Right lobe of liver (tissue), 6 donors: ENCODE measurements at regions not wholly inside any gene's neighbourhood (a gene's known extent, or its start where the extent isn't known, plus 50 kb on each side); places are given as distances from the start of the nearest gene placed in this dataset.

Experiments
- ATAC-seq, 4 donors: fragments of 200-7000 bp; cut with Tn5 transposase; one replicate each; pipeline ENCODE4 v1.9.1; 2020; ENCODE audit warnings: mild to moderate bottlenecking in 4 of 4, moderate library complexity in 4 of 4
- DNase-seq, 3 donors: peaks; one replicate each; pipeline ENCODE4 v3.0.0-alpha.2; 2020
- H3K27ac ChIP-seq, 3 donors: fragments of 200-600 bp; one replicate each; pipeline ENCODE4 v1.8.0; 2022
- H3K27me3 ChIP-seq, 2 donors: fragments of 200-600 bp; one replicate each; pipeline ENCODE4 v1.8.0; 2022
- H3K36me3 ChIP-seq, 4 donors: fragments of 200-600 bp; sonication (generic) in 1 of 4; one replicate each; pipeline versions ENCODE4 v1.5.1 to v1.8.0; 2017 to 2022; ENCODE audit warnings: control low read depth in 1 of 4
- H3K4me1 ChIP-seq, 4 donors: fragments of 200-600 bp; sonication (generic) in 1 of 4; one replicate each; pipeline versions ENCODE4 v1.5.1 to v1.8.0; 2017 to 2022; ENCODE audit warnings: control low read depth in 1 of 4
- H3K4me3 ChIP-seq, 3 donors: fragments of 200-600 bp; one replicate each; pipeline ENCODE4 v1.8.0; 2022
- H3K9me3 ChIP-seq, 4 donors: fragments of 200-600 bp; sonication (generic) in 1 of 4; one replicate each; pipeline versions ENCODE4 v1.5.1 to v1.8.0; 2017 to 2022; ENCODE audit warnings: control low read depth in 1 of 4
- CTCF ChIP-seq, 4 donors: fragments of 200-600 bp in 3 of 4; fragments of 450-650 bp in 1 of 4; IDR thresholded peaks; one replicate each; pipeline versions ENCODE4 v1.5.1 to v1.8.0; 2016 to 2022; ENCODE audit warnings: antibody characterized with exemption in 4 of 4, mild to moderate bottlenecking in 2 of 4
- POLR2A ChIP-seq: fragments of 450-650 bp; IDR thresholded peaks from one replicate; pipeline ENCODE4 v1.6.1; 2017; ENCODE audit warnings: antibody characterized with exemption, mild to moderate bottlenecking
- WGBS: methylation state at CpG from one replicate; pipeline ENCODE4 v1.1.6; 2018; ENCODE audit warnings: low coverage, low lambda C conversion rate; ENCODE audit not compliant: insufficient coverage; ENCODE audit errors: missing lambda C conversion rate; 5-methylcytosine and 5-hydroxymethylcytosine counted together
- intact Hi-C, 2 donors: fragments of 100-400 bp; cut with DNase I; formaldehyde crosslinking; loops; one replicate each; pipeline versions ENCODE4 v1.11.2 to v1.14.1; 2022
- donor health status: DM: no; HTN: yes; CAD: no.
- donor health status: DM: no; HTN: no; CAD: no.
- donor health status: DM: no; HTN: no; CAD: no.
- donor health status: DM: no; HTN: yes; CAD: no.
- donor health status: DM: no; HTN: yes; CAD: no.

- Histone ChIP-seq H3K4me3 (no peak overlapping the region), H3K36me3 (no peaks in the 10 kb centered on the region), H3K4me1 (no peaks in the 10 kb centered on the region), H3K27me3 (no peaks in the 10 kb centered on the region), H3K27ac (no peak overlapping the region), H3K9me3 (no peaks in the 10 kb centered on the region)
- intact Hi-C loops = no loop called here
- ATAC-seq = no peak
- 71% methylated on average over 1 of the region's 3 CpGs for WGBS
- TF ChIP-seq POLR2A (no peak), CTCF (IDR thresholded peaks at IDR 0.05) (no peak)
- no peak for DNase-seq
These were observed 128.9 kb upstream of the ASB18 start for GRCh38 chr2:236393101-236393500.

GRCh38 chr2:236393581-236393980, 129.4 kb upstream of the ASB18 start:
- Histone ChIP-seq H3K27me3 (no peaks in the 10 kb centered on the region), H3K36me3 (no peaks in the 10 kb centered on the region), H3K9me3 (no peaks in the 10 kb centered on the region), H3K4me3 (no peak overlapping the region), H3K4me1 (no peaks in the 10 kb centered on the region), H3K27ac (no peak overlapping the region)
- TF ChIP-seq POLR2A (no peak), CTCF (IDR thresholded peaks at IDR 0.05) (no peak)
- intact Hi-C loops = no loop called here
- WGBS = 67% methylated on average over 3 of the region's 3 CpGs
- DNase-seq (no peak), ATAC-seq (no peak)

GRCh38 chr2:236394571-236394970, 130.4 kb upstream of the ASB18 start:
- WGBS = 91% methylated on average over 7 of the region's 9 CpGs
- H3K36me3 ChIP-seq = no peaks in the 10 kb centered on the region
- ATAC-seq (no peak), DNase-seq (no peak)
- no peak overlapping the region for H3K4me3 ChIP-seq
- no peak overlapping the region for H3K27ac ChIP-seq
- no peaks in the 10 kb centered on the region for H3K9me3 ChIP-seq
- intact Hi-C loops = no loop called here
- H3K27me3 ChIP-seq = no peaks in the 10 kb centered on the region
- H3K4me1 ChIP-seq = no peaks in the 10 kb centered on the region
- TF ChIP-seq POLR2A (no peak), CTCF (IDR thresholded peaks at IDR 0.05) (no peak)

GRCh38 chr2:236395067-236395466, 130.9 kb upstream of the ASB18 start:
- no peak overlapping the region for H3K4me3 ChIP-seq
- TF ChIP-seq CTCF (IDR thresholded peaks at IDR 0.05) = no peak
- TF ChIP-seq POLR2A = no peak
- 59% methylated on average over 4 of the region's 7 CpGs for WGBS
- no peaks in the 10 kb centered on the region for H3K36me3 ChIP-seq
- intact Hi-C loops = no loop called here
- no peaks in the 10 kb centered on the region for H3K9me3 ChIP-seq
- H3K27me3 ChIP-seq = no peaks in the 10 kb centered on the region
- H3K27ac ChIP-seq = no peak overlapping the region
- no peaks in the 10 kb centered on the region for H3K4me1 ChIP-seq
- DNase-seq (no peak), ATAC-seq (no peak)

- DNase-seq (no peak), ATAC-seq (no peak)
- no peaks in the 10 kb centered on the region for H3K9me3 ChIP-seq
- no peaks in the 10 kb centered on the region for H3K4me1 ChIP-seq
- no peak overlapping the region for H3K4me3 ChIP-seq
- H3K36me3 ChIP-seq = no peaks in the 10 kb centered on the region
- TF ChIP-seq POLR2A = no peak
- TF ChIP-seq CTCF (IDR thresholded peaks at IDR 0.05) = no peak
- 71% methylated on average over 4 of the region's 13 CpGs for WGBS
- no peaks in the 10 kb centered on the region for H3K27me3 ChIP-seq
- no peak overlapping the region for H3K27ac ChIP-seq
- intact Hi-C loops = no loop called here
These were observed 132.7 kb upstream of the ASB18 start for GRCh38 chr2:236396818-236397350.
